ENCODE measurements at regions not wholly inside any gene's neighbourhood (a gene's known extent, or its start where the extent isn't known, plus 50 kb on each side); places are given as distances from the start of the nearest gene placed in this dataset.

GRCh38 chr6:137707590-137708360 lies 159.3 kb upstream of the TNFAIP3 start:
- H2BK15ac ChIP-seq (ENCODE audit: low read depth, low read length), result no peak overlapping the region
- H3K27me3 ChIP-seq (ENCODE audit: insufficient read depth, low read length), result no peaks in the 10 kb centered on the region
- no peak overlapping the region for H3K56ac ChIP-seq (ENCODE audit: insufficient read length, low read depth, low read length)
- H3K14ac ChIP-seq (ENCODE audit: insufficient read depth, low read length), result no peak overlapping the region
- DNase-seq, result peak; percentile 45
- no peak overlapping the region for H2AK5ac ChIP-seq (ENCODE audit: insufficient read length, low read length)
- Mint-ChIP-seq H3K4me1 (peaks cover 5% of the 10 kb centered on the region in 2 experiments; a peak in 3 of 4 replicates), H3K27me3 (ENCODE audit: low read depth) (peaks cover 14% of the 10 kb centered on the region), H3K4me3 (no peak overlapping the region), H3K27ac (no peak overlapping the region), H3K36me3 (ENCODE audit: insufficient read depth in 1 of 3, low read depth in 3 of 3) (no peaks in the 10 kb centered on the region), H3K9me3 (no peaks in the 10 kb centered on the region; a peak in 1 of 5 replicates)
- H4K5ac ChIP-seq (ENCODE audit: insufficient read length, low read depth, low read length), result no peak overlapping the region
- WGBS (ENCODE audit: extremely low coverage, insufficient read length, low lambda C conversion rate), result no CpG with 5 or more reads among the region's 13 CpGs
- no peak overlapping the region for H3K4ac ChIP-seq (ENCODE audit: low read depth, low read length)
- H3K79me2 ChIP-seq (ENCODE audit: insufficient read depth, low read length), result no peaks in the 10 kb centered on the region; the same call in 1 of the 2 replicates
- H3K79me1 ChIP-seq (ENCODE audit: insufficient read depth, low read depth, low read length, poor library complexity, severe bottlenecking), result no peaks in the 10 kb centered on the region
- H3T11ph ChIP-seq (ENCODE audit: low read length), result no peak overlapping the region
- no peak overlapping the region for H3K27ac ChIP-seq (ENCODE audit: insufficient read length, low read depth, low read length)
- H2BK5ac ChIP-seq (ENCODE audit: insufficient read length, low read length), result no peak overlapping the region
- H3K23me2 ChIP-seq (ENCODE audit: insufficient read length, low read depth, low read length, poor library complexity, severe bottlenecking), result no peaks in the 10 kb centered on the region
- no peak overlapping the region for H3K4me2 ChIP-seq (ENCODE audit: insufficient read depth, insufficient read length, low read length)
- H3K9me3 ChIP-seq (ENCODE audit: control insufficient read depth, low read depth, low read length), result no peaks in the 10 kb centered on the region
- no peak overlapping the region for H3K23ac ChIP-seq (ENCODE audit: insufficient read length, low read depth, low read length)
- H2BK20ac ChIP-seq (ENCODE audit: low read depth, low read length, poor library complexity, severe bottlenecking), result no peak overlapping the region
- no peak overlapping the region for H2BK120ac ChIP-seq (ENCODE audit: low read depth, low read length, poor library complexity, severe bottlenecking)
- no peak overlapping the region for H3K18ac ChIP-seq (ENCODE audit: insufficient read length, low read depth, low read length)
- H4K20me1 ChIP-seq (ENCODE audit: control insufficient read depth, insufficient read depth, insufficient read length), result no peaks in the 10 kb centered on the region
- no peak overlapping the region for H2AFZ ChIP-seq (ENCODE audit: low read length)
- no peaks in the 10 kb centered on the region for H3K4me1 ChIP-seq (ENCODE audit: insufficient read depth, low read length)
- H3K9ac ChIP-seq (ENCODE audit: extremely low read depth, insufficient read length, low read length), result no peak overlapping the region
- peak; percentile 83 for TF ChIP-seq CTCF (conservative IDR thresholded peaks at IDR 0.05)
- H2BK12ac ChIP-seq (ENCODE audit: insufficient read length, low read depth, low read length), result no peak overlapping the region
- no peak overlapping the region for H4K8ac ChIP-seq (replicated peaks; ENCODE audit: insufficient read length, low read depth, low read length)
- H4K91ac ChIP-seq (ENCODE audit: insufficient read length, low read depth, low read length), result no peak overlapping the region

Measured in H9 (cell line).